HG02588 (cell line): ENCODE measurements at regions not wholly inside any gene's neighbourhood (a gene's known extent, or its start where the extent isn't known, plus 50 kb on each side); places are given as distances from the start of the nearest gene placed in this dataset.

ENCODE experiments used
- ATAC-seq: cut with Tn5 transposase; IDR thresholded peaks from one replicate; pipeline ENCODE4 v1.9.1; 2021; ENCODE audit warnings: mild to moderate bottlenecking, moderate library complexity; ENCODE audit not compliant: unreplicated experiment

- ATAC-seq: no peak
Observed at GRCh38 chr10:130230036-130230435, 93.8 kb downstream of the GLRX3 start.

DNA sequence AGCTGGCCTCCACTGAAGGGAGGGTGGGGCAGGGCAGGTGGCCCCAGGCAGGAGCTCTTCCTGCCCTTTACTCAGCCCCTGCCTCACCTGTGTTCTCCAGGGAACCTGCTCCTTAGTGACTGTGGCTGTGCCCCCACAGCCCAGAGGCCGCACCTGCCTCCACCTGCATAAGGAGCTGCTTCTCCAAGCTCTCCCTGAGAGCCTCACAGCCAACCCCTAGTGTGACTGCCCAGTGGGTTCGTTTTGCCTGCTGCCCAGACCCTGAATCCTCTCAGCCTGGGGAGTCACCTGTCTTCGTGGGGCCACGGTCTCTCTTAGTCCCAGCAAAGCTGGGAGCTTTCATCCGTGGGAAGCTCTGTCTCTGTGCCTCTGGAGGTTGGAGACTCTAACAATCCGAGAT, 94.4 kb downstream of the GLRX3 start:
- no peak for ATAC-seq

GRCh38 chr10:130231251-130231741, 95.1 kb downstream of the GLRX3 start:
- ATAC-seq: no peak

DNA sequence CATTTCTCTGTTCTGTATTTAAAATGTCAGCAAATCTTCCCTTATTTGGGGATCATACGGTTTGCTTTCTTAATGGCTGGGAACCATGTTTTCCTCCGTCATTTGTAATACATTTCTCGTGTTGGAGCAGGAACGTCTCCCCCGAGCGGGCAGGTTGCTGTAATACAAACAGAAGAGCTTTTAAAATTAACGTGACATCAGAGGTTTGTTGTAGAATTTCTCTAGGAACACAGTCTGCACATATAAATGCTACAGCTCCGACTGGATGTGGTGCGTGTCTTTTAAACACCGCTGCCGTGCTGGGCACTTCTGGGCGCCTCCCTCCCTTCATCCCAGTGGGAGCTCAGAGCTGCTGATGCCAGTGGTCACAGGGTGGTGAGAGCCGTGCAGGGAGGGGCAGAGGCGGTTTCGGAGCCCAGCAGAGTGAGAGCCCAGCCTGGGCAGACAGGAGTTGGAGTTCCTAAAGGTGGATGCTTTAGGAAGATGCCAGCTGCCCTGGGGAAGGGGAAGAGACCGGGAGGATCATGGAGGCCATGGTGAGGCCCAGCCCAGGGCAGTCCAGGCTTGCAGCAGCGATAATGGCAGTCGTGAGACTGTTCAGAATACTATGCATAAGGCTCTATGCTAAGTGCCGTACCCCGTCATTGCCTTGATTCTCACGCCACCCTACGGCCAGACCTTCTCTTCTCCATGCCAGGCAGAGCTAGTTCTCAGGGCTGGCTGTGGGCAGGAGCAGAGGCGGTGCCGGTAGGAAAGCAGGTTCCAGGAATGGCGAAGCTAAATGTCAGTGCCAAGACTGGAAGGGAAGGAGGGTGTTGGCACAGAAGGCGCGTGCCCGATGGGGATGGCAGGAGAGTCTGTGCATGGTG, 96.2 kb downstream of the GLRX3 start:
- no peak for ATAC-seq

DNA sequence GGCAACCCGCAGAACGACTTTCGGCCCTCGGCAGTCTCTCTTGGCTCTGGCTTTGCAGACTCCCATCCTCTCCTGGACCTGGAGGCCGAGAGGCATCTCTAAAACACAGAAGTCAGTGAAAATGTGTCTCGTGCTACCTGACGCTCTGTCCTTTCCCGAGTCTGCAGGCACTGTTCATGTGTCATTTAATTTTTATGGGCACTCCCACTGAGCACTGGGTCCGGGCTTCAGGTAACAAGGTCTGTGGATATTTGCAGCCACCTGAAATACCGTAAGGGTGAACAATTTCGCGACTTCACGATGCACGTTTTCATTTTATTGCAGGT, 96.8 kb downstream of the GLRX3 start:
- ATAC-seq: no peak

DNA sequence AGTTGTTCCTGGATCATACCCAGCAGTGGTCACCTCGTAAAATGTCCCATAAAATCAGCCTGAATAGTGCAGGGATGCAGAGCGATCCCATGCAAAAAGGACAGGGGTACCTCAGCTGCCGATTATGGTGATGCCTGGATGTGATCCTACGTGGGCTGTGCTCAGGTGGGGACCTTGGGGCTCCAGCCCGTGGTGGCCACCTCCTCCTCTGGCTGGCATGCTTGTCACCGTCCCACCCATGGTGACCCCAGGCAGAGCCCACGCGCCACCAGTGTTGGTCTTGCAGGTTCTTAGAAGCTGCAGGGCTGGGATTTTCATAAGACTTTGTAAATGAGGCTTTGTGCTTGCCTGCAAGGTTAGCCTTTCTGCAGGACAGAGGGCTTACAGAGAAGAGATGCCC, 97.2 kb downstream of the GLRX3 start:
- ATAC-seq: no peak

- no peak for ATAC-seq
Observed at GRCh38 chr10:130234171-130234965, 98.2 kb downstream of the GLRX3 start.

GRCh38 chr10:130236711-130237110, 100.5 kb downstream of the GLRX3 start:
- no peak for ATAC-seq

DNA sequence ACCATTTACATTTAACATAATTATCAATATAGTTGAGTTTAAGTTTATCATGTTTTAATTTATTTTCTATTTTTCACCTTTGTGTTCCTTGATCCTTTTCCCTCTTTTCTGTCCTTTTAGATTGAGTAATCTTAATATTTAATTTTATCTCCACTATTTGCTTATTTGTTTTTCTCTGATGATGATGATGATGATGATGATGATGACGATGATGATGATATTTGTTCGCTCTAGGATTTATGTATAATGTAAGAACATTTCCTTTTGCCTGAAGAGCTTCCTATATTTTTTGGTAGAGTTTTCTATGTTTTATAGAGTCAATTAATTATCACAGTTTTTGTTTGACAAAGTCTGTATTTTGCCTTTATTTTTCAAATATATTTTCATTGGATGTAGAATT, 104.2 kb downstream of the GLRX3 start:
- ATAC-seq: no peak

DNA sequence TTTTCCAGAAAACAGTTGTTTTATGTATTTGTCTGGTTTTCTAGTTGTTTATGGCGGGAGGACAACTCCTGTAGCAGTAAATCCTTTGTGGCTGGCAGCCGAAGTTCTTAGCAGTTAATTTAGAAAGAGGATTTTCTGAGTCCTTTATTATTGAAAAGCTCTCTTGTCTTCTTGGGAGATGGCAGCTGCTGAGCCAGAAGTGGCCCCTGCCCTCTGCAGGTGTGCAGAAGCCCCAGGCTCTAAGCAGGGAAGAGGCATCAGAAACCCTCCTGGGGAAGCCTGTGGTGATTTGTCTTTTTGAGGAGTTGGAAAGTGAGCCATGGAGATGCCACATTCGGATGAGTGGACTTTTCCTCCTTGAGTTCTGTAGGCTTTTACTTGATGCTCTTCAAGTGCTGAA, 106.3 kb downstream of the GLRX3 start:
- ATAC-seq: no peak

- no peak for ATAC-seq
Observed at GRCh38 chr10:130243015-130243414, 106.8 kb downstream of the GLRX3 start.

DNA sequence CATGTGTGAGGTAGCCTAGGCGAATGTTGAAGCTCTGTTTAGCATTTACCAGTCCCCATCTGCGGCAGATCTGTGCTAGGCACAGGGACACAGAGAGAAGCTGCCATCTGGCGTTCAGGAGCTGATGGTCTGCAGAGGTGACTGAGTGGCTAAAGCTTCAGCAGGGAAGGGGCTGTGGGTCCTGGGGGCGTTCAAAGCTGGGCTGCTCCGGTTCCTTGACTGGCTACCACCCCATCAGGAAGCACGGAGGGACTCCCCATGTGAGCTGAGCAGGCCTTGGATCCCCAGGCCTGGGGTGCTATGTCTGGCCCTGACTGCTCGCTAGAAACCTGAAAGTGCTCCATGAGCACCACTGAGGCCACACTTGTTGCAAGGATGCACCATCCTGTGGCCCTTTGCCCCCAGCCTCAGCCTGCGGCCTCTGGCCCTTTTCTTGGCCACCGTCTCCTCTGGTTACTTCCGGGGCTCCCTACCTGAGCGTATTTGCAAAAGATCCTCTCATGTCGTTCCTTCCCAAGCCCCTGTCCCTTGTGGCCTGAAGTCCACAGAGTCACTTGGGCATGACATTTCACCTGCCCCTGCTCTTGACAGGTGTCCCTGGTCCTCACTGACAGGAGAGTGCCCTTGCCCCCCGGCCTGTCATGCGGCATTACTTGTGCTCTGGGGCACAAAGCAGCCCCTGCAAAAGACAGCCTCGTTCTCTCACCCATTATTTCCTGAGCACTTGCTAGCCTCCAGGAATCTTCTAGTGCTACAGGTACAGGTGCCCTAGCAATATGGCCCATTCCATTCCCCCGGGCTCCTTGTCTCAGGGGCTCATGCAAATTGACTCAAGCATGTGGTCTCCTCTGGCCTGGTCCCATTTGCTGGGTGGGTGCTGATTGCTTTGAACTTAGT, 108.1 kb downstream of the GLRX3 start:
- ATAC-seq: no peak

DNA sequence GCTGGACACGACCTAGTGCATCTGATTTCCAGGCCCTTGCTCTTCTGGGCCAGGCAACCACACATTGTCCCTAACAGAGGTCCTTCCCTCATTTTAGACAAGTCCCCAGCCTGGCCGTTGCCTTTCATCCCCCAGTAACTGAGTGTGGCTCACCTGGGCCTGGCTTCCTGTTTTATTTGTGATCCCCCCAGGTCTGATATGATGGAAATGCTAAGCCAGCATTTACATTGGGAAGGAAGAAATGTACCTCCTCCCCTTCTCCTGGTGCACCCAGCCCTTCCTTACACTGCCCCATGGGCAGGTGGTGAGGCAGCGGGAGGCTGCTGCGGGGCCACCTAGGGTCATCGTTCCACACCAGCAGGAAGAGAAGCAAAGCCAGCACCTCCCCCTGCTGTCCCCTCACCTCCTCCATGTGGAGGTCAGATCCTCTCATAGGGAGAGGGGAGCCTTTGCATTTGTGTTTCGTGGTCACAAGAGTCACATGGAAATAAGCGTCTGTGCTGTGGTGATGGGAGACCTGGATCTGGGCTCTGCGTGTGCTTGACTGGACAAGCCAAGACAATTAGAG, 108.8 kb downstream of the GLRX3 start:
- ATAC-seq: no peak

GRCh38 chr10:130246113-130246512, 109.9 kb downstream of the GLRX3 start:
- ATAC-seq: no peak

GRCh38 chr10:130250127-130250526, 113.9 kb downstream of the GLRX3 start:
- ATAC-seq: no peak

DNA sequence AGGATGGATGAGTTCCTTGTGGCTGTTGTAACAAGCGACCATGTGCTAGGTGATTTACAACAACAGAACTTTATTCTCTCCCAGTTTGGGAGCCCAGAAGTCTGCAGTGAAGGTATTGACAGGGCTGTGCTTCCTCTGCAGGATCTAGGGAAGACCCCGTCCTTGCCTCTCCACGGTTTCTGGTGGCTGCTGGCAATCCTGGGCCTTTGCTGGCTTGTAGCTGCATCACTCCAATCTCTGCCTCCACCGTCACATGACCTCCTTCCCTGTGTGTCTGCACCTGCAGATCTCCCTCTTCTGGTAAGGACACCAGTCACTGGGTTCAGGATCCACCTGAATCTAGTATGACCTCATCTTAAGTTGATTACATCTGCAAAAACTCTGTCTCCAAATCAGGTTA, 115.6 kb downstream of the GLRX3 start:
- ATAC-seq: no peak

DNA sequence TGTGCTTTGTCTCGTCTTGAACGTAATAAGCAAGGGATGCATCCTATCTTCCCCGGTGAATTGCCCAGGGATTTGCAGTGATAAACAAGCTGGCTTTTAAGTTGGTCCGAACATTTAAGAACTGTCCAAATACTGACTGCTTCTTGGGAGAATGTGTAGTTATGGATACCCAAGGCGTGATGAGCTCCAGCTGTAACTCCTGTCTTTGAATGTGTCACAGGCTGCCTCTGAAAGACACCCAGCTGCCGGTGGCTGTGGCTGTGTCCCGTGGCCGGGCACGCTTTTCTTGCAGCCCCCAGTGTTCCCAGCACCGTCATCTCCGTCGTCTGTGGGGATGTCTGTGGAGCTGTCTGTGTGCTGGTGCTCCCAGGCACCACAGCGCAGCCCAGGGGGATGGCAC, 118.1 kb downstream of the GLRX3 start:
- no peak for ATAC-seq

DNA sequence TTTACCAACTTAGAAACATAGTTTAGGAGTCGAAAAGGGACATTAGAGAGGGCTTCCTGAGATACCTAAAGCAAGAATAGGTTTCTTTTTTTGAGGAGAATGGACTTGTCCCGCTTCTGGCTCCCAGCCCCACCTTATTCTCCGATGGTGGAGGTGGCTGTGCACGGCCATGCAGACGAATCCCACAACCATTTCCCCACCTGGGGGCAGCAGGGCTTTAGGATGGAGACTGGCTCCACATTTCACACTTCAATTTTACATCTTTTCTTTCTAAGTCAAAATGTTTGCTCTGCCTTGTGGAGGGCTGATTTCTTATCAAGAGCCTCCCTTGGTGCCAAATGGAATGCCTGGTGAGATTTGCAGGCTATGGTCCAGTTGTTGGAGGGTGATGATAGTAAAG, 118.5 kb downstream of the GLRX3 start:
- no peak for ATAC-seq

- no peak for ATAC-seq
Observed at GRCh38 chr10:130255777-130256176, 119.6 kb downstream of the GLRX3 start.

- no peak for ATAC-seq
Observed at GRCh38 chr10:130257897-130258296, 121.7 kb downstream of the GLRX3 start.

- no peak for ATAC-seq
Observed at GRCh38 chr10:130259380-130259779, 123.2 kb downstream of the GLRX3 start.
